Amygdala (tissue), 56 donors: ENCODE measurements at regions not wholly inside any gene's neighbourhood (a gene's known extent, or its start where the extent isn't known, plus 50 kb on each side); places are given as distances from the start of the nearest gene placed in this dataset.

Experiments used
- DNase-seq, 56 donors: peaks; one replicate each; lab custom pipeline; 2025; lab: John Stamatoyannopoulos, UW

- DNase-seq = no peak
Observed at GRCh38 chr10:10881117-10881813, 136.4 kb upstream of the CELF2 start.

DNA sequence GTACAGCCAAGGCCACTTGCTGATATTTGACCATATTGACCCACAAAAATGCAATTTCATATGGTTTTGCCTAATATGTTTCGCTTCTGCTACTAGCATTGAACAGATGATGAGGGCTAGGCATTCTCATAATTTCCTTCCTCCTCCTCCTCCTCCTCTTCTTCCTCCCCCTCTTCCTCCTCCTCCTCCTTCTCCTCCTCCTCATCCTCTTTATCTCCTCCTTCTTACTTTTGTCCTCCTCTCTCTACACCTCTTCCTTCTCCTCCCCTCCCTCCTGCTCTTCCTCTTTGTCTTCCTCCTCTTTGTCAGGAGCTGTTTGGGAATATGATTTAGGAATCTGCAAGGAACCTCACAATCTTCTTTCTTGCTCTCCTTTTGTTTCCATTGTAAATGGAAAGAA lies 133.9 kb upstream of the CELF2 start:
- DNase-seq = no peak

- DNase-seq = no peak
Observed at GRCh38 chr10:10886861-10887531, 130.7 kb upstream of the CELF2 start.

DNA sequence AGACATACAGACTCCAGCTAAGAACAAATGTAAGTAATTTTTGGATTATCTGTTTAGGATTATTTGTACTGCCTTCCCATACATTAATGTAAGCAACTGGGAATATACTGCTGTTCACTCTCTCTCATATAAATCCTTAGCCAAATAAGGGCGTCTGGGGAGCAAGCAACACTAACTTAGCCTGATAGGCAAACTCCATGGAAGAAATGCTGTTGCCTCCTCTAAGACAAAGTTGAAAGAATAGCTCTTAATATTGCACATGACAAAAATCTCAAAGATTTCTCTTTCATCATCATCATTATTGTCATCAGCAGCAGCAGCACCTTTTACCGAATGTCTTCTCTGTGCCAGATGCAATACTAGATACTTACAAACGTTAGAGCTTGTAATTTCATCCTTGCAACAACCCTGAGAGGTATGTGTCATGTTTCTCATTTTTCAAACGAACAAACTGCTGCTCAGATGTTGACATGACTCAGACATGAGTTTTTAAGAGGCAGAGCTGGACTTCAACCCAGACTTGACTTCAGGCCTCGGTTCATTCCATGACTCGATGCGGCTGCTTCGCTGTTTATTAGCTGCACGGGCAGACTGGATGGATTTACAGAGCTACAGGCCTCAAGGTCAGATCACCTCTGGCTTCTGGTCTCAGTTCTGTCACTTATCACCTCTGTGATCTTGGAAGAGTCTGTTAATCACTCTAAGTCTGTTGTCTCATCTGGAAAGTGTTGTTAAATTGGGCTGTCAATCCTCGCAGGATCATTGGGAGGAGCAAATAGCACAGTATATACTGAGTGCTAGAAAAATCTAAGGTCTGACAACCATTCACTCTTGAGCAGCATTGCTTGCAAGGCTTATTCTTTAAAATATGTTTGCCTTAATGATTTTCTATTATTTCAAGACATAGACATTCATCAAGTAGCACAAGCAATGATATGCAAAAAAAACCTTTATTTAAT lies 126.3 kb upstream of the CELF2 start:
- no peak for DNase-seq

- DNase-seq = no peak
Observed at GRCh38 chr10:10892290-10892875, 125.3 kb upstream of the CELF2 start.

- DNase-seq = no peak
Observed at GRCh38 chr10:10897400-10897799, 120.3 kb upstream of the CELF2 start.

- no peak for DNase-seq
Observed at GRCh38 chr10:10901906-10902305, 115.8 kb upstream of the CELF2 start.

DNA sequence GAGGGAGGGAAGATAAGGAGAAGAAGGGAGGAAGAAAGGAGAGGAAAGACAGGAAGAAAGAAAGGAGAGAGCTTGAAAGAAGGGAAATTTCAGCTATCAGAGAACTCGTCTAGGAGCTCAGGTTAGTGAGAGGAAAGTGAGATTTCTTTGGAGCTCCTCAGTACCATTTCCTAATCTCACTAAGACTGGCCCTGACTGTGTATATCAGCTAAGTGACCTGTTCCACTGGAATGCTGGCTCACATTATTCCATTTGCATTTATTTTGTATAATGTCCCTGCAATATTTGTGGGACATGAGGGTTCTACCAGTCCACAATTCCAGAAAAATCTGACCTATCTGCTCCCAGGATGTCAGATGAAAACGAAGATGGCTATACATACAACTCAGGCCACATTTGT lies 114.7 kb upstream of the CELF2 start:
- DNase-seq = no peak

DNA sequence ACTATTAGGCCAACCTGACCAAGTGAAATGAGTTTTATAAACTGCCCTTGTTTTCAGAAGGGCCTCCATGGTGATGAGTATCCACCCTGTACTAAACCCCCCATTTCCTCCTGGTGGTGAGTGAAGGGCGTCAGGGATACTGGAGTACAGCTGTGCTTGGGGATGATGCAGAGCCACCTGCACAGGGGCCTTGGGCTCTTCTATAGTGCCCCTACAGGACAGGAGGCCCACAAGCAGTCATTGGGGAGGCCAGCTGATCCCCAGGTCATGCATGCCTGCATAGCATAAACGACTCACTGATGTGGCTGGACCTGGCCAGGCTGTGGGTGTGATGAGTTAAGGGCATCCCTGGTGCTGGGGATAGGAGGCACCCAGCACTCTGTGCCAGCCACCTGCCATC lies 114.1 kb upstream of the CELF2 start:
- no peak for DNase-seq

DNA sequence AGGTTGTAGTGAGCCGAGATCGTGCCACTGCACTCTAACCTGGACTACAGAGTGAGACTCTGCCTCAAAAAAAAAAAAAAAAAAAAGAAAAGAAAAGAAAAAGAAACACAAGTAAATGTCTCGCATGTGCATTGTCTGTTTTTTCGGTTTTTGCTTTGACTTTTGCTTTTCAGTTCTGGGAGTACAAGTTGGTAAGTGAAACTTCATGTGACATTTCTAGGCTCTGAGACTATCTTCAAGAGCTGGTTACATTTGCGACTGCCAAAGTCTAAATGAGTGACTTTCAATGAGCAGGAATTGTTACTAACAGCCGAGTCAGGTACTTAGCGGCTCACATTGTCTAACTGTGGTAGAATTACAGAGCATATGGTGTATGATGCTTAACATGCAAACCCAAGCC lies 107.0 kb upstream of the CELF2 start:
- no peak for DNase-seq

GRCh38 chr10:10911035-10911434 lies 106.6 kb upstream of the CELF2 start:
- no peak for DNase-seq

GRCh38 chr10:10911471-10911921 lies 106.2 kb upstream of the CELF2 start:
- DNase-seq = peak in 8 of 56 donors; percentile 1 to 15 (median 9)

GRCh38 chr10:10914144-10914543 lies 103.5 kb upstream of the CELF2 start:
- peak in 3 of 56 donors; percentile 2 to 20 (median 3) for DNase-seq

DNA sequence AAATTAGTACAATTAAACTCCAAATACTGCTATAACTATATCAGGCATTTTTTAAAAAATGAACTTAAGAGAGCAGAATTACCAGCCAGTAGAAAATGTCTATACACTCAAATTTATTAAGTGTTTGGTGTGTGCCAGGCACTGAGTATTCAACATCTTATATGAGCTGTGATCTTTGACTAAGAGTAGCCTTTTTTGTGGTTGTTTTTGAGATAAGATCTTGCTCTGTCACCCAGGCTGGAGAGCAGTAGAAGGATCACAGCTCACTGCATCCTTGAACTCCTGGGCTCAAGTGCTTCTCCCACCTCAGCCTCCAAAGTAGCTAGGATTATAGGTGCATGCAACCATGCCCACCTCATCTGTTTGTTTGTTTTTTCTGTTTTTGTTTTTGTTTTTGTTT lies 102.5 kb upstream of the CELF2 start:
- DNase-seq = no peak

DNA sequence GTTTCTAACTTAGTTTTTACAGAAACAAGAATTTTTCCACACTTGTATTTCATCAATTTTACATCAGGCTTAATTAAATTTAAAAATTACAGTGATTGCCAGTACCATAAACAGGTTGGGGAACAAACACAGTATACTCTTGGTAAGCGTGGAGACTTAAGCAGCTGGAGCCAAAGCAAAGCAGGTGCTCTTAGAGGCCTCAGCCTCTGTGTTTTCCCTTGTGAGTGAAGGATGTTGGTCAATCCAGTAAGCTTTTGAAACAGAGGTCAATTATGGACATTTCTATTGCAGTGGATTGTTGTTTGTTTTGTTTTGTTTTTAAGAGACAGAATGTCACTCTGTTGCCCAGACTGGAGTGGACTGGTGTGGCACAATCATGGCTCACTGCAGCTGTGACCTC lies 100.6 kb upstream of the CELF2 start:
- no peak for DNase-seq

GRCh38 chr10:10919976-10920375 lies 97.7 kb upstream of the CELF2 start:
- no peak for DNase-seq

DNA sequence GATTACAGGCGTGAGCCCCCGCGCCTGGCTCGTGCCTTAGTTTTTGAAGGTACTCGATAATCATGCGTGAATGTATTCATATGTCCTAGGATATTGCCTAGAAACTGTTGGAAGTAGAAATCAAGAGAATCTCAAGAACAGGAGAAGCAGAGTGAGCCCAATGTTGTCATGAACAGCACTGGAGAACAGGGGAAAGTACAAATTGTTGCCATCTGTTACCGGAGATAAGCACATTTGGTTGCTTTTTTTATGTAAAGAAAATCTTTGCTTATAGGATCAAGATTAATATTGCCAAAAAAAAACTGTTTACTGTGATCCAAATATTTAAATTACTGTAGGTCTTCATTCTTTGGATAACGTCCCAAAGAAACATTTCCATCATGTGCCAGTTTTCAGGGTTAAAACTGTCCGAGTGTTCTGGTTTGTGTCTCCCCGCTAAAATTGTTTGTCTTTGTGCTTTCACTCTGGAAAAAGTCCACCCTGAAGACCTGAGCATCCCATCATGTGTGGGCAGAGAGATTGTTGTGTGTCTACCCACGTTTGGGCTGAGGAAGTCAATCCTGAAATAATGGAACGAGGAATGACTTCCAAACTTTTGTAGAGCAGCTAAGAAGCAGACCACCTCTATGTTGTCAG lies 95.7 kb upstream of the CELF2 start:
- no peak for DNase-seq

DNA sequence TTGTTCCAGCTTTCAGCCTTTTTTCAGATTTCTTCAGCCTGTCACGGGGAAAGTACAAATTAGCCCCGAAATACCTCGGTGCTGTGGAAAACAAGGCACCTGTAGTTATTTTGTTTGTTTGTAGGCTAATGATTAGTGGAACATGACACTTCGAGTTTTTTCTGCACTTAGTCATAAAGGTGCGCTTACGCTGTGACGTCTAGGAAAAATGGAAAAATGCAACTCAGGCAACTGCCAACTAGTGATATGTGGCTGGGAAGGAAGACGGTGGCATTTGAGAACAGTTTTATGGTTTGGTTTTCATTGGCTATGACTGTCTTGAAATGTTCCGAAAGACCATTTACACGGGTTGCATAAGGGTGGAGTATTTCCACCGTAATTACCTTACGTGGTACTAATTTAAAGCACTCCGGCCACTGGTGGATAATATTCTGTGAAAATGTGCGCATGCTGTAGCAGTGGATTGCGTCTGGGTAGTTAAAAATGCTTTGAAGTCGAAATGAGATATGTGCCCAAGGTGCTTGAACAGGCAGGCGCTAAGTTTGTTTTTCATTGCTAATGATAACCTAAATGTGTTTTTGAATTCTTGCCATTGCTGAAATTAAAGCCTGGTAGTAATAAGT lies 94.5 kb upstream of the CELF2 start:
- DNase-seq = no peak

GRCh38 chr10:10925667-10926066 lies 92.0 kb upstream of the CELF2 start:
- DNase-seq = no peak

DNA sequence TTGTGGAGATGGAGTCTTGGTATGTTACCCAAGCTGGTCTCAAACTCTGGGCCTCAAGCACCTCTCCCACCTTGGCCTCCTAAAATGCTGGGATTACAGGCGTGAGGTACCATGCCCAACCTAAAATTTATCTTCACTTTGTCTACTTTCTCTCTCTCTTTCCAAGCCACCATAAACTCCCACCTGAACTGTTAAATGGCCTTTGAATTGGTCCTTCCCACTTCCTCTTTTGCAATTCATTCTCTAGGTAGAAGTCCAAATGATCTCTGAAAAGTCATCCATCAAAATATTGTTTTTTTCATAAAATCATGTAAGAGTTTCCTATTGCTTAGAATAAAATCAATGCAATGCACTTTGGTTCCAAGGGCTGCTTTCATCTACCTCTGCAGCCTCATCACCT lies 90.1 kb upstream of the CELF2 start:
- no peak for DNase-seq
